Muscle of back (tissue), 3 donors: ENCODE measurements at regions not wholly inside any gene's neighbourhood (a gene's known extent, or its start where the extent isn't known, plus 50 kb on each side); places are given as distances from the start of the nearest gene placed in this dataset.
A peak's percentile ranks its signal among the peaks of the same experiment; 100 is the strongest.
"Not testable (repeated sequence)": the region's sequence is repeated elsewhere in the genome, so short reads cannot be mapped to it uniquely, and the experiment has no call there.

Source experiments
- DNase-seq, 3 donors: peaks; one replicate each; pipeline versions ENCODE4 v3.0.0 to v3.0.0-alpha.2; 2013

DNA sequence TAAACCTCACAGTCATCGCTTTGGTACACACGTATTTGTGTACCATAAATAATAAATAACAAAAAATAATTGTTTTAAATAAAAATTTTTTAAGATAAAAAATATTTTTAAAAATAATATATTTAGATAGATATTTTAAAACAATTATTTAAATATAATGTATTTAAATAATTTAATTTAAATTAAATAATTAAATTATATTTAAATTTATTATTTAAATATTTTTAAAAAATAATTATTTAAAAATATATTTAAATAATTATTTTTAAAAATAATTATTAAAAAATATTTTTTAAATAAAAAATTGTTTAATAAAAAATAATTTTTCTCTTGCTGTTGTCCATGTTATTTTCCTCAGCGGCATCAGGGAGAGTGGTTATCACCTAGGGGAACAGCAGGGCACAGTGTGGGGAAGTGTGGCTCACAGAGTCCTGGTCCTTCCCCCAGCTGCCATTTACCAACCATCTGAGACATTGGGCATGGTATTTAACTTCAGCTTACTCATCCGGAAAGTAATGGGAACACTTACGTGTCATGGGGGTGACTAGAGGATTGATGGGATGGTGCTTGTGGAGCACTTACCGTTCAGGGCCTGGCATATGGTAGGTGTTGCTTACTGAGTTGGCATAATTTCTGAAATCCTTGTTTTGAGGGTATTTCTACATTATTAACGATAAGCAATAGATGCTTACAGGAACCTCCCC is 92.9 kb upstream of the TSPAN2 start:
- DNase-seq: no peak

DNA sequence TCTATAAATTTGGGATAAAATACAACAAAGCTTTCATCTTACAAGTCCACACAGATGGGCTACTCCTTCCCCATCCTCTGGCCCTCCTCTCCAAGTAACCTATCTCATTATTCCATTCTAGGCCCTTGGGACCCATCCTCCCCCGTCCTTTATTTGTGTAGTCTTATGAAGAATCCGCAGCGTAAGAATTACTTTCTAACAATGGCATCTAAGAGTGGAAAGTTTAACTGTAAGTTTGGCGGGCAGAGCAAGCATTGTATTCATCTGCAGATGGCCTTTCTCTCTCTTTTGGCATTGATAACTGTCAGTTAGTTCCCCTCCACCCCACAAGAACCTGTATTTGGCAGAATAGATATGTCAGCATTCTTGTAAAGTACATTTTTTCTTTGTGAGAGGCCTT is 91.9 kb upstream of the TSPAN2 start:
- peak in 2 of 3 donors; percentile 76 to 85 for DNase-seq

DNA sequence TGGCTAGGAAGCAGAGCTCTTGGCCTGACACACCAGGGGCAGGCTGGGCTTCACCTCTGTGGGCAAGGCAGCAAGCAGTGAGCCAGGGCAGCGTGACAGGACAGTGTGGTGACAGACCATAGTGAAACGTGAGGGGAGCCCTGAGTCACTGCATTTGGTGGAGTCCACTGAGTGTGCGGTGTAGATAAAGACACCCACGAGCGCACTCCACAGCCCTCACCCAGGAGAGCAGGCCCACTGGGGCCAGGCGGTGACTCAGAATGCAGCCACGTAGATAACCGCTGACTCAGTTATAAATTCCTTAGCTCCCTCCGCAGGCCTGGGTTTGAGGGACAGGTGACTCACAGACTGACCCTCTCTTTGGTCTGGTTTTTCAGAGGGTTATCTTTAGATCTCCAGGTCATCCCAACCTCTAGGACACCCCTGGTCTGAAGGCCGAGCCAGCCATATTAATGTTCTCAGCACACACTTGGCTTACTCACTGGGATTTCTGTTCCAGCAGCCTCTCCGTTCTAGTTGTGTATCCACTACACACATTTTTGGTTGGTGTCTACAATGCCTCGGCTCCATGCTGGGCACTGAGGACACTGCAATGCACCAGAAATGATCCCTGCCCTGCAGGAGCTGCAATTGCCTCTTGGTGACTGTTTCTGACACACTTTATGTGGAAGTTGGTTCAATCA is 90.2 kb upstream of the TSPAN2 start:
- peak in 1 of 3 donors; percentile 82 for DNase-seq

DNA sequence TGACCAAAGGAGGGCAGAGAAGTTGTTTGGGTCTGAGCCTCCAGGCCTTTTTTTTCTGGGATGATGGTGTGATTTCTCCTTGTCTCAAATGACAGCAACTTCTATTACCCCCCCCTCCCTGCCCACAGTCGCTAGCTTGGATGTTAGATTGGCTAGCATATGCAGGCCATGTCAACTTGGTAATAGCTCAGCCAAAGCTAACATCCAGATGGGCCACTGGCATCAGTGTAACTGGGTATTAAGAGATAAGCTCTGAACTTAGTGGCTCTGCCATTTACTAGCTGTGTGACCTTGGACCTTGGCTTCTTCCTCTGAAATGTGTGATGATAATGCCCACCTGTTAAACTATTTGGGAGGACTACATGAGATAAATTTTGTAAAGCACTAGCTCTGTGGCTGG is 86.9 kb upstream of the TSPAN2 start:
- no peak for DNase-seq

DNA sequence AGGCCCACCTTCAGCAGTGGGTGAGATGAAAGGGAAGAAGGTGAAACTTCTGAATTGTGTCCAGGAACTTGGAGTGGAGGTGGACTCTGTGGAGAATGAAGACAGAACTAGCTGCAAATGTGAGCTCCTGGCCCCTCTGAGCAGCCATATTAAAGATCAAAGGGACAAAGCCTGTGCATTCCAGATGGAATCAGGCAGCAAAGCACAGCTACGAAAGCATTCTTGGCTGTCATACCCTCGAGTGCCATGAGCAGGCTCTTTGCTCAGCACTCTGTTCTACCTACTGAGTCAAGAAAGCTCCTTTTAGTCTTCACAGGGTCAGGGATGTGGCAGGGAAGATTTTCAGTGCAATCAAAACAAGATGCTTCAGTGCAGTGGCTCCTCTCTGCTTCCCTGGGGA is 86.3 kb upstream of the TSPAN2 start:
- DNase-seq: no peak

DNA sequence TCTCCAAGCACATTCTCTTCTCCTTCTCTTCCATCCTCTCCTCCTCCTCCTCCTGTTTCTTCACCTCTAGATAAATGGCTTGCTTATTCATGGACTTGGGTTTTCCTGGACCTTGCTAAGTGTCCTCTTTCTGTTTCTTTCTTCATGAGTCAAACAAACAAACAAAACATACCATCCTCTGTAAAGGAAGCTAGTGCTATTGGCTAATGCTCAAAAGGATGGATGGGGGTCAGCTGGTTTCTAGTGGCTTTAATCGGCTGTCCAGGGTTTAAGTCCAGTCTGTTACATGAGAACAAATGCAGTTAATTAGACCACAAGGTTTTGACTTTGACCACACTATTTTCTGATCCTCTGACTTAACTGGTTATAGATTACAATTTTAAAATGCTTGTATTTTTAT is 83.8 kb upstream of the TSPAN2 start:
- DNase-seq: no peak

DNA sequence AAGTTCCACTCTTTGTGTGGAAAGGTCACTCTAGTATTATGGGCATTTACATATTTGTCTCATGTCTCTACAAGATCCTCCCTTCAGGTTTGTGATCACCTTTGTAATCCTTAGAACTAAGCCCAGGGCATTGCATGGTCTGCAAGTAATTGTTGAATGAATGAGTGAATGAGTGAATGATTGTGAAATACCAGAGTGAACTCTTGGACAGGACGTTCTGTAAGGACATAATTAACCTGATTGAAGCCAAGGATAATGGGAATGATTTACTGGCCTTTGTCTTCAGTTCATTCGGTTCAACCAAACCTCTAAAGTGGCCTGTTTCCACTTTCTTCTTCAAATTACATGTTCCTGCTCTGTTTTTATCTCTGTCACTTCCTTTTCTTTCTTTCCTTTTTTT is 83.0 kb upstream of the TSPAN2 start:
- DNase-seq: no peak

DNA sequence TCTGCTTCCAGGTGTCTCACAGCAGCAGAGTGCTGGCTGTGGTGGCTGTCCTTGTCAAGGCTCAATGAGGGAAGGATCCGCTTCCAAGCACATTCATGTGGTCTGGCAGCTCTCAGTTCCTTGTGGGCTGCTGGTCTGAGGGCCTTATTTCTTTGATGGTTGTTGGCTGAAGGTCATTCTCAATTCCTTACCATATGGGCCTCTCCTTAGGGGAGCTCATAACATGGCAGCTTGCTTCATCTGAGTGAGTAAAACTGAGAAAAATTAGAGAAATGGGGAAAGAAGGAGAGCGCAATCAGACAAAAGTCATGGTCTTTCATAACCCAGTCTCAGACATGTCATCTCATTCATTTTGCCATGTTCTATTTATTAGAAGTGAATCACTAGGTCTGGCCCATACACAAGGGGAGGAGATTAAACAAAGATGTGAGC is 81.7 kb upstream of the TSPAN2 start:
- peak in 1 of 3 donors; percentile 69 for DNase-seq

DNA sequence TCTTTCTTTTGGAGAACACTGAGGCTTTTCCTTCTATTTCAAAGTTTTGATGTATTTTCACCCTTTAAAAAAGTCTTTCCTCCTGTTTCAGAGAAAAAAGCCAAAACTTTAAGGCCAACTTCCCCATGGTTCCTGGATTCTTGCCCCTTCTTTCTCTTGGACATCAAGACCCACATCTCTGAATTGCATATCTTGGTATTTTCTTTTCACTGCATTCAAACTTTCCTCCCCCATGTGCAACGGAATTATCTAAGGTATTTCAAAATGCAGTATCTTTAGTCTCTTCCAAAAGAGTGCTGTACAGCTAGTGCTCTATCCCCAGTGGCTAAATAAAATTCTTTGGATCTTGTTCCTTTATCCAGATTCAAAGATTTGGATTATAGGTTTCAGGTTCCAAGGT is 81.1 kb upstream of the TSPAN2 start:
- DNase-seq: peak in 1 of 3 donors; percentile 56

DNA sequence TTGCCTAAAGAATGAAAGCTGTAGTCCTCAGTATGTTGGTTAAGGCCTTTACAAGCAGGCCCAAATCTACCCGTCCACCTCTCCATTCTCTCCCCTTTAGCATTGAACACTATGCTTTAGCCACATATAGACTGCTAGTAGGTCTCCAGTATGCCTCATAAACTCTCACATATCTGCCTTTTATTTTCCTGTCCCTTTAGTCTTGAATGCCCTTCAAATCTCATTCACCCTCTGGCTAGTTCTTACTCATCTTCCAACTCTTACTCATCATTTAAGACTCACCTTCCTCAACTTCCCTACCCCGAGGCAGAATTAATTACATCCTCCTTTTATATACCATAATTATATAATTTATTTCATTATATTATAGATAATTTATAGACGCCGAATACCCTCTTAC is 78.7 kb upstream of the TSPAN2 start:
- no peak for DNase-seq

DNA sequence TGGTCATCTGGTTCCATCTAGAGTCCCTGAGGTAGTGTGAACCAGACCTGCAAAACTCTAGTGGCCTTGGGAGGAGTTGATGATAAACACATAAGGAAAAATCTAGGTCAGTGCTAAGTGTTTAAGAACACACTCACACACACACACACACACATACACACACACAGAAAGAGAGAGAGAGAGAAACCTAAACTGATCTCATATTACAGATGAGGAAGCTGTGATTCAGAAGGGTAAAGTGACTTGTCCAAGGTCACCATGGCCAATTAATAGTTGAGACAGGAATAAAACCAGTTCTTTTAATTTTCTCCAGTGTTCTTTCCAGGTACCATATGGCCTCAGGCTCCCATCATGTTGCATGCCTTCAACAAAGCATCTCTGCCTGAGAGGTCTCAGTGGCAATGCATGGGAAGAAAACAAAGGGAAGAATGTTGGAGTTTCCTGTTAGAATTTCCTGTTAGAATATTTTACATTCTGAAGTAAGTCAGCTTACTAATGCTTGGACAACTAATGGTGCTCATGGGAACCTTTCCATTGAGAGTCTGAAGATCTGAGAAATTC is 77.3 kb upstream of the TSPAN2 start:
- no peak for DNase-seq

DNA sequence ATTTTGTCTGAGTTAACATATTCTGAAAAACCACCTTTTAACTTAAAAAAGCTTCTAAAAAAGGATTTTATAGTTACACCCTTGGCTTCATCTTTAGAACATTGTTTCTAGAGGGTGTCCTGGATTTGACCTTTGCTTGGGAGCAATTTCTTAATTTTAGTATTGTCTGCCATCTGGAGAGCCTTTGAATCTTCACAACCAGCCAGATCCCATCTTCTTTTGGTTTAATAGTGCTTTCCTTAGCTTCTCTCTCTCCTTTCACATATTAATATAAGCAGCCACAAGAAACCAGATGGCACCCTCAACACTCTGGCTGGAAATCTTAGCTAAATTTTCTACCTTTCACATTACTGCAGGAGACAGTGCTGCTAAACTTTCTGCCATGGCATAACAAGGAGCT is 76.5 kb upstream of the TSPAN2 start:
- no peak for DNase-seq

DNA sequence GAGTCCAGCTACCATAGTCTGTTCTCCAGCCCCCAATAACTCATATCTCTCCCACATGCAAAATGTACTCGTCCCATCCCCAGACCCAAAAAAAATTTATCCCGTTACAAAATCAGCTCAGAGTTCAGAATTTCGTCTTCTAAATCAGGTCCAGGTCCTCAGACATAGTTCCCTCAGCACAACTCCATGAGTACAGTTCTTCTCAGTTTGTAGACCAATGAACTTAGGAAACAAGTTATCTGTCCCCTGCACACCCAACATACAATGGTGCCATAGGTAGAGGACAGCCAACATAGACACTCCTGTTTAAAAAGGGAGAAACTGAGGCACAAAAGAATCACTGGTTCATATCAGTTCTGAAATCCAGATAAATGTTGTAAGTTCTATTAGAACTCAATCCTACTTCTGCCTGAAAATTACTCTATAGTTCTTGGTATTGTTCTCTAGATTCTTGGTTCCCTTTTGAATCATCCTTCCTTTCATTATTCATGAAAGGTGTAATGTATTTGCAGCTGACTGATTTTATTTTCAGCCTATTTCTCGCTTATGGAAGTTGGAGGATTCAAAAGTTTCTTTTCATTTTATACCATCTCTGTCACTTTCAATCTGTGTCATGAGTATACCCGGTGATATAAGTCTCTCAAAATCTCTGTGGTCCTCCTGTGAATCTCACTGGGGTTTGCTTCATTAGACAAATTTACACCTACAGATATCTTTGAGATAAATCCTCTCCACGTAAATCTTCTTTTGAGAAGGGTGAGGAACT is 75.8 kb upstream of the TSPAN2 start:
- DNase-seq: no peak

DNA sequence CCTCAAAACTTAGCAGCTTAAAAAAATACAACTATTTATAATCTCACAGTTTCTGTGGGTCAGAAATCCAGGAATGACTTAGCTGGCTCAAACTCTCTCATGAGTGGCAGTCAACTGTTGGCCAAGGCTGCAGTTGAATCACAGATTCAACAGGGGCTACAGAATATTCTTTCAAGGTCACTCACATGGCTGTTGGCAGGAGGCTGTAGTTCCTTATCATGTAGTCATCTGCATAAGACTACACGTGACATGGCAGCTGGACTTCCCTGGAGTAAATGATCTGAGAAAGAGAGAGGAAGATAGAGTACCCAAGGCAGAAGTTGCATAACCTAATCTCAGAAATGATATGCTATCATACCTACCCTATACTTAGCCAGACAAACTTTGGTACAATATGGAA is 75.2 kb upstream of the TSPAN2 start:
- no peak for DNase-seq

DNA sequence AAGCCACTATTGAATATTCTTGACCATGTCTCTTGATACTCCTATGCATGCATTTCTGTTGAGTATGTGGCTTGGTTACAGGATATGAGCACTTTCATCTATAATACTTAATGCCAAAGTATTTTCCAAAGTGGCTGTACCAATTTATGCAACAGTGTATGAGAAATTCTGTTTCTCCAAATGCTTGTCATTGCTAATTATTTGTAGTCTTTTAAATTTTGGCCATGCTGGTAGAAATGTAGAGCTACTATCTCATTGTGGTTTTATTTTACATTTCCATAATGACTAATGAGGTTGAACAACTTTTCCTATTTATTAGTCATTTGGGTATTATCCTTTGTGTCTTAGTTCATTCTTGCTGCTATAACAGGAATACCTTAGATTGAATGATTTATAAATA is 71.4 kb upstream of the TSPAN2 start:
- no peak for DNase-seq

DNA sequence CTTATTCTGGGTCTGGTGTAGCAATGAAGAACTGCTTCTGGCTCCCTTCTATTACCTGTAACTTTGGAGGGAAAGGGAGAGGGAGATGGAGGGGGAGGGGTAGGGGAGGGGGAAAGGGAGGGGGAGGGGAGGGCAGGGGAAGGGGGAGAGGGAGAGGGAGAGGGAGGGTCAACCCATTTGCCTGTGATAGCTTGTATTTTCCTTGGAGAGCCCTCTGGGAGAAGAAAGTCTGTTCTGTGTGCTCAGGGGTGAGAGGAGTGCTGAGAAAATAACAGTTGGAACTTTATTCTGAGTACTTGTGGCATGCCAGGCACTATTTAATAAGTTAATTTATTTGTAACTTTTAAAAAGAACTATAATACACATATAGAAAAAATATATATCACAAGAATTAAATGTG is 70.7 kb upstream of the TSPAN2 start:
- DNase-seq: no peak

DNA sequence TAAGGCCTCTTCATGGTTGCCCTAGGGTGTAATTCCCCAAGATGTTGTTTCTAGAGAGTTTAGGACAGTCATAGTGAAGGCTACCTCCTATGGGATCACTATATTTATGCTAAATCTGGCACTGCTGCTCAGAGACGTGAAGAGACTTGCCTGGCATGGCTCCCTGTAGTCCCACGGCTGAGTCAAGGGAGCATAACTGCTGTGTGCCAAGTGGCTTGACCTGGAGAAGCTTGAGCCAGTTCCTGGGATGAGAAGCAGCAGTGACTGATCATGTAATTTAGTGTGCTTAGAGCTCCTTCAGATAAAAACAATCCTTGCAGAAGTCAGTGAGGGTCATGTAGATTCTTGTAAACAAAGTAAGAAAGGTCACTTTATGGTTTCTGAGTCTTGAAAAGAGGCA is 68.9 kb upstream of the TSPAN2 start:
- DNase-seq: no peak

DNA sequence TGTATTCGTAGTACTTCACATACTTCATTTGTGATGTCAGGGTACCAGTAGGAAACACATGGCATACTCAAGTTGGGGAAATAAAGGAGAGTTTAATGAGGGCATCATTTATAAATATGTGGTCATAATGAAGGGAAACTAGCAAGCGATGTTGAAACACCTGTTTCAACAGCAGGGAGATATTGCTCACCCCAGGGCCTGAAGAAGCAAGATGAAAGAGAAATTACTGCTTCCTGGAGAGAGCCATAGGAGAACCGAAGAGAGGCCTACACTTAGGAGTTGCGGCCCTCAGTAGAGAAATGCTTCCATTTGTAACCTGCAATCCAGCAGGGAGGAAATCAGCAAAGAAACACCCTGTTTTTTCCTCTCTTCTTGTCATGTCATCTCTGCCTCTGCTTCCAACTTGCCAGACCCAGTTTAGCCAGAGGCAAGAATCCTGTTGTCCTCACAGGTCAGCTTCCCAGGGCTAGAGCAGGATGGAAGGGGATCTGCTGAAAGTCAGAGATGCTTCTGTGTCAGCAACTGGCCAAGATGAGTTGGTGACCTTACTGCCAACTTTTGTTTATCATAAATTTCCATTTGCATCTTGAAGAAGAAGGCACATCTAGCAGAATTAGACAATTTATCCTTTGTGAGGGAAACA is 67.6 kb upstream of the TSPAN2 start:
- no peak for DNase-seq

DNA sequence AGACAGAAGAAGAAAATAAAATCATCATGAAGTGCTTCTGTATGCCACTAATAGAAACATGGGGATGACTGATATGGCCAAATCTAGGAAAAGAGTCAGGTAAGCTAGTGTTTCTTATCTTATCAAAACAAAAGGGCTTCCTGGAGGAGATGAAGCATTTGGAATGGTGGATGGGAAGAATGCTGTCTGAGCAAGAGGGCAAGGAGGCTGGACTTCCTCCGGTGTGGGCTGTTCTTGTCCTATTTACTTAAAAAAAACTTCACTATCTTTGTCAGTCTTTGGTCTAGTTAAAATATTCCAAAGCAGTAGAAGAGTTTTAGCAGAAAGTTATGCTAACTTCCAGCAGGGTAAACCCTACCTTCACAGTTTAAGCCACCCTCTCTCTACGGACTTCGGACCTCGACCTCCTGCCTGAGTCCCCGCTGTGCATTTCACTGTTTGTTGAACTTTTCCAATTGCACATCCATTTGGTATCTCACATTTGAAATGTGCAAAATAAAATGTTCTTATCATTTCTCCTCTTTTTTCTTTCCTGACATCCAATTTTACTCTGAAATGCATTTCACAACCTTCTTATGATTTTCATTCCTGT is 64.8 kb upstream of the TSPAN2 start:
- no peak for DNase-seq

DNA sequence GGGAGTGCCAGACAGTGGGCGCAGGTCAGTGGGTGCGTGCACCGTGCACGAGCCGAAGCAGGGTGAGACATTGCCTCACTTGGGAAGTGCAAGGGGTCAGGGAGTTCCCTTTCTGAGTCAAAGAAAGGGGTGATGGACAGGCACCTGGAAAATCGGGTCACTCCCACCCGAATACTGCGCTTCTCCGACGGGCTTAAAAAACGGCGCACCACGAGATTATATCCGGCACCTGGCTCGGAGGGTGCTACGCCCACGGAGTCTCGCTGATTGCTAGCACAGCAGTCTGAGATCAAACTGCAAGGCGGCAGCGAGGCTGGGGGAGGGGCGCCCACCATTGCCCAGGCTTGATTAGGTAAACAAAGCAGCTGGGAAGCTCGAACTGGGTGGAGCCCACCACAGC is 58.6 kb upstream of the TSPAN2 start:
- DNase-seq: not testable (repeated sequence)

DNA sequence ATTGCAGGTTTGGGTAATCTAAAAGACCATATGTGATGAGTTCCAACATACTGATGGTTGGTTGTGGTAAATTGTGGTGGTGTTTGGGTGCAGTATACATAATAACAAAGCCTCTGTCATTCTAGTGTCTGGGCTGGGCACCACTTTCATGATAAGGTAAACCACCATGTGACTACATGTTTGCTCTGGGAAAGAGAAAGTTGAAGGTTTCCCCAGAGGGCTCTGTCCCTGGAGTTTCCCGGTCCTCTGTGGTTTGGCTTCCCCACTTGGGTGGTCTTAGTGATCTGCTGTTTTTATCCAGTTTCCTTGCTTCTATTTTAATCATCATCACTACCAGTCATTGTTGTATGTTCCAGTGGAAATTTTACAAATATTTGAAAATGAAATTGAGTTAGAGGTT is 55.9 kb upstream of the TSPAN2 start:
- DNase-seq: no peak

DNA sequence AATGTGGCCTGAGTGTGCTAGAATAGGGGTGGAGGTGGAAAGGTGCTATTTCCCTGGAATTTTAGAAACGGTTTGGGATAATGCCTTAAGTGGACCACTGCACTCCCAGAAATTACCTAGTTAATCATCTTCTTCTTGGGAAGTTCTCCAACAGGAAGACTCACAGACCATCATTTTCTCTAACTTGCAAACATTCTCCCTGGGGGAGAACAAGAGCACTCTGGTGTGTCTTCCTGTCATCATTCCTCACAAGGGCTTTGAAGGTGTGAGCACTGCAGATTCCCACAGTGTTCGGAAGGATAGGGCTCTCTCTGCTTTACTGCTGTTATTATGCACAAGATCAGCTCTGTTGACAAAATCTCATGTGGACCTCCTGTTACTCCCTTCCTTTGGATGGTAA is 54.9 kb upstream of the TSPAN2 start:
- DNase-seq: no peak
